Stomach (tissue), 8 donors: ENCODE measurements at regions not wholly inside any gene's neighbourhood (a gene's known extent, or its start where the extent isn't known, plus 50 kb on each side); places are given as distances from the start of the nearest gene placed in this dataset.

Experiments used
- DNase-seq, 2 donors: peaks; one replicate each; pipeline versions ENCODE4 v3.0.0 to v3.0.0-alpha.2; 2013 to 2019
- H3K27ac ChIP-seq, 5 donors: fragments of 200-600 bp in 4 of 5; sonication (generic) in 4 of 5; one replicate each; pipeline ENCODE4 v1.5.1; 2013 to 2019; ENCODE audit warnings: mild to moderate bottlenecking in 1 of 5, moderate library complexity in 1 of 5
- H3K27me3 ChIP-seq, 3 donors: fragments of 200-600 bp; sonication (generic); one replicate each; pipeline ENCODE4 v1.5.1; 2017 to 2019; ENCODE audit warnings: mixed run types in 1 of 3
- H3K36me3 ChIP-seq, 4 donors: fragments of 200-600 bp; sonication (generic); 1 replicate in 3 of 4; 2 replicates in 1 of 4; pipeline ENCODE4 v1.5.1; 2016 to 2019
- H3K4me1 ChIP-seq, 4 donors: fragments of 200-600 bp; sonication (generic); one replicate each; pipeline ENCODE4 v1.5.1; 2016 to 2019
- H3K4me3 ChIP-seq, 4 donors: fragments of 200-600 bp; sonication (generic) in 3 of 4; one replicate each; pipeline ENCODE4 v1.5.1; 2016 to 2019; ENCODE audit warnings: mild to moderate bottlenecking in 1 of 4
- H3K9me3 ChIP-seq, 4 donors: fragments of 200-600 bp; sonication (generic); one replicate each; pipeline ENCODE4 v1.5.1; 2016 to 2019
- EP300 ChIP-seq: sonication (generic); formaldehyde crosslinking; IDR thresholded peaks from one replicate; pipeline ENCODE4 v1.6.1; 2017; ENCODE audit warnings: antibody characterized with exemption
- POLR2A ChIP-seq, 4 donors: fragments of 450-650 bp; IDR thresholded peaks; one replicate each; pipeline ENCODE4 v1.6.1; 2016; ENCODE audit warnings: antibody characterized with exemption in 4 of 4, control low read depth in 2 of 4, mild to moderate bottlenecking in 1 of 4, moderate library complexity in 1 of 4
- POLR2AphosphoS5 ChIP-seq, 3 donors: sonication (generic); formaldehyde crosslinking; IDR thresholded peaks; one replicate each; pipeline ENCODE4 v1.6.1; 2016; ENCODE audit warnings: antibody characterized with exemption in 3 of 3
- WGBS, 5 donors: extraction: QIAGEN DNeasy Blood & Tissue Kit in 3 of 5; methylation state at CpG; one replicate each; pipeline versions ENCODE4 v1.1.5 to v1.1.7; 2013 to 2018; 5-methylcytosine and 5-hydroxymethylcytosine counted together
- intact Hi-C: fragments of 100-400 bp; cut with DNase I; formaldehyde crosslinking; loops from one replicate; pipeline ENCODE4 v1.15.1; 2023; ENCODE audit warnings: low total_unique reads
- TF ChIP-seq, protein P1 (sequence below), 7 experiments: fragments of 450-650 bp in 4 of 7; fragments of 200-600 bp in 3 of 7; sonication (generic) in 3 of 7; IDR thresholded peaks; one replicate each; pipeline ENCODE4 v1.5.1; 2016 to 2019; ENCODE audit warnings: antibody characterized with exemption in 7 of 7, control low read depth in 2 of 7, mild to moderate bottlenecking in 1 of 7
- donor health status: healthy with polysubstance abuse.
- donor health status: Bipolar disorder and iron deficiency.
- donor health status: healthy.

DNA sequence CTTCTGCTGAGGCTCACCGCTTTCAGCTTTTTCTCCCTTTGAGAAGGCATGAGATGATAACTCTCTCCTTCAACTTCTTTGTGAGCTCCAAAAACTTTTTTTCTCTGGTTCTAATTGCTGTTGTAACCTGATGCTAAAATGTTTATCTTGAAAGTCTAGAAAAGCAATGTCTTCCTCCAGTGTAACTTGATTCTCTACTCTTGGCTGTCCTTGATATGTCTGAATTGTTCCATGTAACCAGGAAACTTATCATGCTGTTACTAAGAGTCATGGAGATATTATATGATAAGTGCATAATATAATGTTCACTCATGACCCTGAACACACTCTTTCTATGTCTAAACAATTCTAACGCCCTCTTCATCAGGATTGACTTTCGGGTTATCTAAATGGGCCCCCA, 128.0 kb upstream of the ABCA1 start:
- WGBS, 5 donors, result 55 to 72% (median 62%) methylated on average over 3 of the region's 3 CpGs
- TF ChIP-seq, protein P1, sequence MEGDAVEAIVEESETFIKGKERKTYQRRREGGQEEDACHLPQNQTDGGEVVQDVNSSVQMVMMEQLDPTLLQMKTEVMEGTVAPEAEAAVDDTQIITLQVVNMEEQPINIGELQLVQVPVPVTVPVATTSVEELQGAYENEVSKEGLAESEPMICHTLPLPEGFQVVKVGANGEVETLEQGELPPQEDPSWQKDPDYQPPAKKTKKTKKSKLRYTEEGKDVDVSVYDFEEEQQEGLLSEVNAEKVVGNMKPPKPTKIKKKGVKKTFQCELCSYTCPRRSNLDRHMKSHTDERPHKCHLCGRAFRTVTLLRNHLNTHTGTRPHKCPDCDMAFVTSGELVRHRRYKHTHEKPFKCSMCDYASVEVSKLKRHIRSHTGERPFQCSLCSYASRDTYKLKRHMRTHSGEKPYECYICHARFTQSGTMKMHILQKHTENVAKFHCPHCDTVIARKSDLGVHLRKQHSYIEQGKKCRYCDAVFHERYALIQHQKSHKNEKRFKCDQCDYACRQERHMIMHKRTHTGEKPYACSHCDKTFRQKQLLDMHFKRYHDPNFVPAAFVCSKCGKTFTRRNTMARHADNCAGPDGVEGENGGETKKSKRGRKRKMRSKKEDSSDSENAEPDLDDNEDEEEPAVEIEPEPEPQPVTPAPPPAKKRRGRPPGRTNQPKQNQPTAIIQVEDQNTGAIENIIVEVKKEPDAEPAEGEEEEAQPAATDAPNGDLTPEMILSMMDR (IDR thresholded peaks at IDR 0.05), result no peak
- TF ChIP-seq POLR2A (IDR thresholded peaks at IDR 0.05) (no peak), POLR2AphosphoS5 (IDR thresholded peaks at IDR 0.05) (no peak), EP300 (no peak)
- H3K9me3 ChIP-seq, result no peaks in the 10 kb centered on the region
- H3K4me1 ChIP-seq, result peaks cover 0 to 35% (median 8%) of the 10 kb centered on the region in 4 donors
- intact Hi-C loops, result no loop called here
- peak in 1 of 2 donors; percentile 16 for DNase-seq
- no peak overlapping the region for H3K4me3 ChIP-seq
- H3K36me3 ChIP-seq, result no peaks in the 10 kb centered on the region
- H3K27me3 ChIP-seq, result no peaks in the 10 kb centered on the region
- no peak overlapping the region for H3K27ac ChIP-seq

DNA sequence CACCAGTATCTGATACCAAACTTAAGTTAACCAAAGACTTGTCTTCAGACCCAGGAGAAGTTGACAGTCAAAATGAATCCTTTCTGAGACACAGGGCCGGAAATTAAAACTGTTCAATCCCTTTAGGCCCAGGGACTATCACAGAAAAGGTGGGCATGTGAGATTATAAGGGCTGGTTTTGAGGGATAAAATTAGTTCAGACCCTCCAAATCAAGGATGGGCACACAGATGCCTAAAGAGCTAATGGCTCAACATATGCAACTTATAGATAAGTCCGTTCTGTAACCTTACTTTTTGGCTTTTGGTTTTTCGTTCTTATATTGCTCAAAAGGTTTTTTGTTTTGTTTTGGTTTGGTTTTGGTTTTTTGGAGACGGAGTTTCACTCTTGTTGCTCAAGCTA, 129.6 kb upstream of the ABCA1 start:
- Histone ChIP-seq H3K4me1 (peaks cover 0 to 37% (median 8%) of the 10 kb centered on the region in 4 donors), H3K4me3 (no peak overlapping the region), H3K36me3 (no peaks in the 10 kb centered on the region), H3K9me3 (no peaks in the 10 kb centered on the region), H3K27me3 (no peaks in the 10 kb centered on the region), H3K27ac (no peak overlapping the region)
- intact Hi-C loops, result no loop called here
- no peak for TF ChIP-seq EP300
- TF ChIP-seq POLR2AphosphoS5 (IDR thresholded peaks at IDR 0.05), result no peak
- TF ChIP-seq POLR2A (IDR thresholded peaks at IDR 0.05), result no peak
- TF ChIP-seq, protein P1 (IDR thresholded peaks at IDR 0.05), result no peak
- 67 to 98% (median 82%) methylated on average over 4 of the region's 4 CpGs for WGBS, 5 donors
- DNase-seq, result no peak

DNA sequence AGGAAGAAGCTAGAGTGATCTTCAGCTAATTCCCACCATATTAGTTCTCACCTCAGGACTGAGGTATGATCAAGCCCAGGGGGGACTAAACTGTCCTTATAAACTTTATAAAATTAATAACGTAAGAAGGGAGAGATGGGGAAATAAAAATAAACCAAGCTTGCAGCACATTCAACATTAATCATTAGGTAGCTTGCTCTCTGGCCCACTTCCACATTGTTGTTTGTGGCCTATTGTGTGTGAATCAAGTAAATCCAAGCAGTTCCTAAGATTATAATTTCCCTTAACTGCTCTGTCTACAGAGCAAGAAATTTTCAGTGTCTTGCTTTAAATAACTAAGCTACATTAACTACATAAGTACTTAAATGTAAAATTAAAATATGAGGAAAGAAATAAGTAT, 131.3 kb upstream of the ABCA1 start:
- intact Hi-C loops, result no loop called here
- 24 to 50% (median 39%) methylated on average over 1 of the region's 1 CpG for WGBS, 5 donors
- Histone ChIP-seq H3K27me3 (no peaks in the 10 kb centered on the region), H3K9me3 (no peaks in the 10 kb centered on the region), H3K4me1 (peaks cover 6 to 38% (median 17%) of the 10 kb centered on the region in 4 donors), H3K4me3 (no peak overlapping the region), H3K27ac (no peak overlapping the region), H3K36me3 (no peaks in the 10 kb centered on the region)
- no peak for TF ChIP-seq POLR2AphosphoS5 (IDR thresholded peaks at IDR 0.05)
- TF ChIP-seq EP300, result no peak
- no peak for TF ChIP-seq POLR2A (IDR thresholded peaks at IDR 0.05)
- TF ChIP-seq, protein P1 (IDR thresholded peaks at IDR 0.05), result no peak
- no peak for DNase-seq

- peak in 1 of 2 donors; percentile 22 for DNase-seq
- H3K27ac ChIP-seq, result peak overlapping the region in 1 of 5 donors; percentile 85
- H3K36me3 ChIP-seq, result no peaks in the 10 kb centered on the region
- intact Hi-C loops, result loop anchor here (10.0 kb wide), 1 partner anchor 68 kb away; no protein-coding TSS in a partner anchor
- WGBS, 5 donors, result 82 to 92% (median 85%) methylated on average over 7 of the region's 7 CpGs
- H3K4me3 ChIP-seq, result no peak overlapping the region
- H3K9me3 ChIP-seq, result no peaks in the 10 kb centered on the region
- no peaks in the 10 kb centered on the region for H3K27me3 ChIP-seq
- TF ChIP-seq POLR2A (IDR thresholded peaks at IDR 0.05) (no peak), POLR2AphosphoS5 (IDR thresholded peaks at IDR 0.05) (no peak), EP300 (no peak)
- TF ChIP-seq, protein P1 (IDR thresholded peaks at IDR 0.05), result no peak
- peaks cover 29 to 55% (median 33%) of the 10 kb centered on the region in 4 donors for H3K4me1 ChIP-seq
Measured at GRCh38 chr9:105062222-105062855, 134.4 kb upstream of the ABCA1 start.
